HFF-Myc (cell line): ENCODE measurements at regions not wholly inside any gene's neighbourhood (a gene's known extent, or its start where the extent isn't known, plus 50 kb on each side); places are given as distances from the start of the nearest gene placed in this dataset.

Source experiments
- DNase-seq: peaks from one replicate; pipeline ENCODE4 v3.0.0-alpha.2; 2011; ENCODE audit warnings: low read depth; ENCODE audit errors: extremely low read depth
- H3K4me3 ChIP-seq: replicated peaks from 2 replicates; pipeline ENCODE4 v1.5.1; 2011; ENCODE audit warnings: low read depth, mild to moderate bottlenecking, control low read depth, low read length
- CTCF ChIP-seq: IDR thresholded peaks from 2 replicates; pipeline ENCODE4 v1.5.1; 2012; ENCODE audit warnings: mild to moderate bottlenecking, low read depth, low read length, control low read depth; ENCODE audit errors: missing control alignments

DNA sequence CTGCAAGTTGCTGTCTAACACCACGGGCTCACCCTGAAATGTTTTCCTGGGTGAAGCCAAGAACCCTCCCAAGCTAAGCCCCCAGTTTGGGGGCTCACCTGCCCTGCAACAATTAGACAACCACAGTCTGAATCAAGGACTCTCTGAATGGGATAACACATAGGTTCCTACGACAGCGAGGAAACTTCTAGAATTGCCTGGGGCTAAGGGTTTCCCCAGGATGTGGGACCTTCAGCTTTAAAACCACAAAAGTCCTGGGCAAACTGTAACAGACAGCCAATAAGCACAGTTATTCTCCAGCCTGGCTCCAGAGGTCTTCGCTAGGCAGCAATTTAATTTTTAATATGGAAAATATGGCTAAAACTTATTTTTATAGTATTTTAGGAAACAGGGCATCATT lies 162.6 kb downstream of the PRKX start:
- DNase-seq = no peak
- TF ChIP-seq CTCF = no peak
- no peak overlapping the region for H3K4me3 ChIP-seq

DNA sequence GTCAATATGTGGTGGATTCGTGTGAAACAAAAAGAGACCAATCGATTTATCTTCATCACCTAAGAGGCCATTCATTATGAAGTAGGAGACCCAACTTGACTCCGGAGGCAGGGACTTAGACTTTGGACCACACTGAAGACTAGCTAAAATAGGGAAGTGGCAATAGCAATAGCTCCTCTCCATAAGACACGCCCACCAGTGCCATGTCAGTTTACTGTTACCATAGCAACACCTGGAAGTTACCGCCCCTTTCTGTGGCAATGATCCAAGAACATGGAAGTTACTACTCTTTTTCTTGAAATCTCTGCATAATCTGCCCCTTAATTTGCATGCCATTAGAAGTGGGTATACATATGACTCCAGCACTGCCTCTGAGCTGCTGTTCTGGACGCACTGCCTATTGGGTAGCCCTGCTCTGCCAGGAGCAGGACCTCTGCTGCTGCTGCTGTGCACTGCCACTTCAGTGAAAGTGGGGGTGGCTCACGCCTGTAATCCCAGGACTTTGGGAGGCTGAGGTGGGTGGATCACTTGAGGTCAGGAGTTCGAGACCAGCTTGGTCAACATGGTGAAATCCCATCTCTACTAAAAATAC lies 163.2 kb downstream of the PRKX start:
- no peak for TF ChIP-seq CTCF
- H3K4me3 ChIP-seq = no peak overlapping the region
- DNase-seq = no peak

GRCh38 chrX:3549411-3549911 lies 164.0 kb downstream of the PRKX start:
- DNase-seq = no peak
- no peak for TF ChIP-seq CTCF
- H3K4me3 ChIP-seq = peak overlapping the region; percentile 24

DNA sequence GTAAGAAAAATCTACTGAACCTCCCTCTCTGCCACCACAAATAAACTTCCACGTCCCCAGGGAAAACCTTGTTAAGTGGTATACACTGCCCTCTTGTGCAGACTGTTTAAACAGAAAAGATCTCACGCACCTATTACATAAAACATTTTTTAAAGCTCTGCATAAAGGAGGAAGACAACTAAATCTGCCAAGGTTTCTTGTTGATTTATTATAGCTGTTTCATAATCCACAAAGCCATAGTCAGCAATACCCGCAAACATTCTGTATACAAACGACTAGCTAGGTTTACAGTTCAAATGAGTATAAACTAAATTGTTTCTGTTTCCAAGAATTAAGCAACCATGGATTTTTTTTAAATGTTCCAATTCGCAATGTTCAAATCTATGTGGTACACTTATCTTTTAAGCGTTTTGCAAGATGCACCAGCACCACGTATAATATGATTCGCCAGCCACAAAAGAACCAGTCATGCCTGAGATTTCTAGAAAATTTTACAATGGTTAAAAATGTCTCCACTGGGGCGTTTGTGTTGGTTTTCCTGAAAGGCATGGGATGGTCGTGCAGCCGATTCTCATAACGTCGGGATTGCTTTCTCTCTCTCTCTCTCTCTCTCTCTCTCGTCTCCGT lies 164.6 kb downstream of the PRKX start:
- peak overlapping the region; percentile 24 for H3K4me3 ChIP-seq
- TF ChIP-seq CTCF = no peak
- no peak for DNase-seq

GRCh38 chrX:3545901-3546300 lies 167.5 kb downstream of the PRKX start:
- H3K4me3 ChIP-seq = no peak overlapping the region
- no peak for DNase-seq
- no peak for TF ChIP-seq CTCF

DNA sequence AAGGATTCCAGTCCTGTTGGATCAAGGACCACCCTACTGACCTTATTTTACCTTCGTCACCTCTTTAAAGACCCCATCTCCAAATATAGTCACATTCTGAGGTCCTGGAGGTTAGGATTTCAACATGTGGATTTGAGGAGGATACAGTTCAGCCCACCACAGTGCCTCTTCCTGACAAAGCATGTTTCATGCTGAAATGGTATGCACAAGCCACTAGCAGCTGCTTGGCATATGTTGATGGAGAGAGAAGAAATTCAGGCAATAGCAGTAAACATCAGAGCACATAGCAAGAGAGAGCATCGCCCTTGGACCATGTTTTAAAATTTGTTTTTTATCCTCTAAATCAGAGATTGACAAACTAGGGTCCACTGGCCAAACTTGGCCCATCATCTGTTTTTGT lies 172.1 kb downstream of the PRKX start:
- DNase-seq = no peak
- TF ChIP-seq CTCF = no peak
- H3K4me3 ChIP-seq = no peak overlapping the region

DNA sequence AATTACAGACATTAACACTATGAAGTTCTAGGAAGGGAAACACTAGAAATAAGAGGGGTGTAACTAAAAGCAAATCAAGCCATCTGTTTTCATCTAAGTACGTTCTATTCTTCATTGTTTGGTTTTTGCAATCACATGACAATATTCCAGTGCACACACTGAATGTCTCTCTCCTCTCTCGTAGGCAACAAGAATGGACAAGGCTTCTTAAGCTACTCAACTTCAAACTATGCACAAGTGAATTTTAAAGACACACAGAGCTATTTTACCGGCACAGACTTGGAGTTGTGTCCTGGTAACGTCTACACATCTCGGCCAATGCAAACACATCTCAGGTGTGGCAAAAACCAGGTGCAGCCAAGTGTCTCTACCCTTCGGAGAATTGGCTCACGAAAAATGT lies 173.3 kb downstream of the PRKX start:
- DNase-seq = no peak
- no peak overlapping the region for H3K4me3 ChIP-seq
- TF ChIP-seq CTCF = no peak
